ENCODE measurements at regions not wholly inside any gene's neighbourhood (a gene's known extent, or its start where the extent isn't known, plus 50 kb on each side); places are given as distances from the start of the nearest gene placed in this dataset.
"Not testable (repeated sequence)": the region's sequence is repeated elsewhere in the genome, so short reads cannot be mapped to it uniquely, and the experiment has no call there.

DNA sequence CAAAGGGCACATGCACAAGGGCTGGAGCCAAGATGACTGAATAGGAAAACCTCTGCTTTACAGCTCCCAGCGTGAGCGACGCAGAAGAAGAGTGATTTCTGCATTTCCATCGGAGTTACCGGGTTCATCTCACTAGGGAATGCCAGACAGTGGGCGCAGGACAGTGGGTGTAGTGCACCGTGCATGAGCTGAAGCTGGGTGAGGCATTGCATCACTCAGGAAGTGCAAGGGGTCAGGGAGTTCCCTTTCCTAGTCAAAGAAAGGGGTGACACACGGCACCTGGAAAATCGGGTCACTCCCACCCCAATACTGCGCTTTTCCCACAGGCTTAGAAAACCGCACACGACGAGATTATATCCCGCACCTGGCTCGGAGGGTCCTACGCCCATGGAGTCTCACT, 64.5 kb upstream of the HTR1E start:
- DNase-seq (ENCODE audit: low read depth in 4 of 4, low spot score in 1 of 4) = not testable (repeated sequence)

DNA sequence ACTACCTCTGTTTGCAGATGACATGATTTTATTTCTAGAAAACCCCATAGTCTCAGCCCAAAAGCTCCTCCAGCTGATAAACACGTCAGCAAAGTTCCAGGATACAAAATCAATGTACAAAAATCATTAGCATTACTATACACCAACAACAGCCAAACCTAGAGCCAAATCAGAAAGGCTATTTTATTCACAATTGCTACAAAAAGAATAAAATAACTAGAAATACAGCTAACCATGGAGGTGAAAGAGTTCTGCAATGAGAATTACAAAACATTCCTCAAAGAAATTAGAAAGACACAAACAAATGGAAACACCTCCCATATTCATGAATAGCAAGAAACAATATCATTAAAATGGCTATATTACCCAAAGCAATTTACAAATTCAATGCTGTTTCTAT, 65.6 kb upstream of the HTR1E start:
- no peak for DNase-seq (ENCODE audit: low read depth in 4 of 4, low spot score in 1 of 4)

DNA sequence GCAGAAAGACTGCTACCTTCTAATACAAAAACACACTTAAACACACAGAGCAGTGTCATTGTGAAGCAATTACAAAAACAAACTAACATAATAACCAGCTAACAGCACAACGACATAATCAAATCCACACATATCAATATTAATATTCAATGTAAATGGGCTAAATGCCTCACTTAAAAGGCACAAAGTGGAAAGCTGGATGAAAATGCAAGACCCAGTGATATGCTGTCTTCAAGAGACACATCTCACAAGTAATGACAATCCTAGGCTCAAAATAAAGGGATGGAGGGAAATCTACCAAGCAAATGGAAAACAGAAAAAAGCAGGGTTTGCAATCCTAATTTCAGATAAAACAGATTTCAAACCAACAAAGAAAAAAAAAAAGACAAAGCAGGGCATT, 67.8 kb upstream of the HTR1E start:
- no peak for DNase-seq (ENCODE audit: low read depth in 4 of 4, low spot score in 1 of 4)

DNA sequence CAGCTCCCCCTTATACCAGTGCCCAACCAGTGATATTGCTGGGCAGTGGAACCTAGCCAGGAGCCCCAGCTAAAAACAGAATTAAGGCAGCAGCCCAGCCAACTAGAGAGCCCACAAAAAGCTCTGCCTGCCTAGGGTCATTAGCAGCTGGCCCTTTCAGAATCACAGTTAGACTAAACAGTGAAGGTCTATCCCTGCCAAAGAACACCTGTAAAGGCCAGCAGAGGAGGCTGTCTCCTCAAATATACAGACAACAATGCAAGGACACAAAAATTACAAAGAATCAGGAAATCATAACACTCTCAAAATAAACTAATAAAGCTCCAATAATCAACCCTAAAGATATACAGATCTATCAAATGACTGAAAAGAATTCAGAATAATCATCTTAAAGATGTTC, 77.8 kb upstream of the HTR1E start:
- DNase-seq (ENCODE audit: low read depth in 4 of 4, low spot score in 1 of 4) = no peak

DNA sequence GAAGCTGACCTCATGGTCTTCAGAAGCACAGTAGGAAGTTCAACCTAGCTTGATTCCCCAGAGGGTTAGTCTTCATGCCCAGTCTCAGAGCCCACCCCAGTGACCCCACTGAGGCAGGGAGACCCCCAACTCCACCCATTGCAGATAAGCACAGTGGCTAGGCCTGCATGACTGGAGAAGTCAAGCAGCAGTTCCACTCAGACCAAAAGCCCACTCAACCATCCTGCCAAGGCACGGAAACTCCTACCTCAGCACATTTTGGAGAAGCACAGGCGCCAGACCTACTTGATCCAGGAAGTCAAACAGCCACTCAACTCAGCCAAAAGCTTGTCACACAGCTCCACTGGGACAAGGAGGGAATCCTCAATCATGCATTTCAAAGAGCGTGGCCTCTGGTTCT, 78.4 kb upstream of the HTR1E start:
- DNase-seq (ENCODE audit: low read depth in 4 of 4, low spot score in 1 of 4) = no peak

DNA sequence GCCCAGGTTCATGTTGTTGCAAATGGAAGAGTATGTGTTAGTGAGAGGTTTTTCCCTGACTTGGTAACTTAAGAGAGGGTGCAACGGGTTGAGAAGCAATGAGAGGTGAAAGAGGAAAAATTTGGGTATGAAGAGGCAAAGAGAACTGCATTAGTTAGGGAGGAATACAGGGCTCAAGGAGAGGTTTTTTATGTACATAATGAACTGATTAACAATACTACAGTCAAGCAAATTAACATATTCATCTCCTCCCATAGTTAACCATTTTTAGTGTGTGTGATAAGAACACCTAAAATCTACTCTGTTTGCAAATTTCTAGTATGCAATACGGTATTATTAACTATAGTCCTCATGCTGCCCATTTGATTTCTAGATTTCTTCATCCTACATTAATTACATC, 79.5 kb upstream of the HTR1E start:
- no peak for DNase-seq (ENCODE audit: low read depth in 4 of 4, low spot score in 1 of 4)

DNA sequence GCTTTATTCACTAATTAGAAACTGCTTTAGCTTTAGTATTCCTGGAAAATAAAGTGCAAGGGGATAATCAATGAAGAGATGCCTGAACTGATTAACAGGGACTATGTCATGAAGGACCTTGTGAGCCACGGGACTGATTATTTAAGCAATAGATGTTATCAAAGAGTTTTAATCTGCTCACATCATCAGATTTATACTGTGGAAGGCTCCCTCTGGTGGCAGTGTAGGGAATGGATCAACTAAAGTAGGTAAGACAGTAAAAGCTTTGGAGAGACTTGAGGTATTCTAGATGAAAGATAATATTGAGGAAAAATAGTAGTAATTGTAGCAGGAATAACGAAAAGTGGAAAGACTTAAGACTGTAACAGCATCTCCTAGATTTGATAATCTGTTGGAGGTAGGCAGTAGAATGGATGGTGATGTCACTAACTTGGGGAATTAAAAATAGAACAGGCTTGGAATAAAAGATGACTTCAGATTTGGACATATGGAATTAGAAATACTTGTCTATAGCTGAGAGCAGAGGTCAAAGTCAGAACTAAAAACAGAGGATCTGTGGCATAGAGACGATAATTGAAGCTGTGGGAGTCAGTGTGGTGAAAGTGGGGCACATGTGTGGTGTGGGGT, 80.3 kb upstream of the HTR1E start:
- peak in 1 of 4 experiments; percentile 7 for DNase-seq (ENCODE audit: low read depth in 4 of 4, low spot score in 1 of 4)

DNA sequence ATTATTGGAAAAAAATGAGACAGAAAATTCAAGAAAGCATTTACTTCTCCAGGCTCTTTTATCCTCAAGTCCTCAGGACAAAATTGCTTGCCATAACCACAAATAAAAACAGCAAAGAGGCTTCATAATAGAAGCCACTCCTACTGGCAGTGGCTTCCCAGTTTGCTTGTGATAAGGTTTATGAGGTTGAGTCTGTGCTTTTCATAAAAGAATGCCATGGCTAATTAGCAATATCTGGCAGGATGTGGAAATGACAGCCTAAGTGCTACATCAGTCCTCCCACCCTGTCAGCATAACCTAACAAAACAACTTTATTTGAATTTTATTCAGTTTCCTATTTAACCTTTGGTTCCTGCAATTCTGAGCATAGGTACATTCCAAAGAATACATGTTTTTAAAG, 80.9 kb upstream of the HTR1E start:
- DNase-seq (ENCODE audit: low read depth in 4 of 4, low spot score in 1 of 4) = no peak

DNA sequence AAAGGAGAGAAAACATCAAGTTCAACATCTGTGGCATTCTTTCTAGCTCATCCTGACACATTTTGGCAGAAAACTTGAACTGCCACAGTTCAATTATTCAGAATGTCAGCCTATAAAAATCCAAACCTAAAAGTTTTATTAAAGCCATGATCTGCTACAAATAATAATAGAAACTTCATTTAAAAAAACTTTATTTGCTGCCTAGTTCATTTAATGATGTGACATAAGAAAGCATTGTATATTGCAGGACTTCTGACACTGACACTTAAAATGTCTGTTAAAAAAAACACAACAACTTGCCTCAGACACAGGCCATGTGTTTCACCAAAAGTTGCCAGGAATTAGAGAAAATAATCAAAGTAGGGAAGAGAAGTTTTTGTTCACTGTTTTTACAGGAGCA, 88.3 kb upstream of the HTR1E start:
- DNase-seq (ENCODE audit: low read depth in 4 of 4, low spot score in 1 of 4) = no peak

DNA sequence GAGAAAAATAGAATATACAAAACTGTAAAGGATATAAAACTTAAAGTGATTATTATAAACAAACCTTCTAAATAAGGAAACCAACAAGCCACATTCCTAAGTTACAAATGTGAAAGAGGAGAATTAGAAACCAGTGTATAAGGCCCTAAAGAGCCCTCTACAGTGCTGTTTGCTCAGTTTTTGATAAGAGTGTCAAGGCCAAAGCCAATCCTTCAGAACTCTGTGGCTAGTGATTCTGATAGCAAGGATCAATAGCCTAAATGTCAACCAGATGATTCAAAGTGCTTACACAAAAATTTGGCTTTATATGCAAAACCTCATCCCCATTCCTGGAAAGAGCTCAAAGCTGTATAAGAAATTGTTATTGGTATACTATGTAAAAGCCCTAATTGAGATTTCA, 104.6 kb upstream of the HTR1E start:
- no peak for DNase-seq (ENCODE audit: low read depth in 4 of 4, low spot score in 1 of 4)

DNA sequence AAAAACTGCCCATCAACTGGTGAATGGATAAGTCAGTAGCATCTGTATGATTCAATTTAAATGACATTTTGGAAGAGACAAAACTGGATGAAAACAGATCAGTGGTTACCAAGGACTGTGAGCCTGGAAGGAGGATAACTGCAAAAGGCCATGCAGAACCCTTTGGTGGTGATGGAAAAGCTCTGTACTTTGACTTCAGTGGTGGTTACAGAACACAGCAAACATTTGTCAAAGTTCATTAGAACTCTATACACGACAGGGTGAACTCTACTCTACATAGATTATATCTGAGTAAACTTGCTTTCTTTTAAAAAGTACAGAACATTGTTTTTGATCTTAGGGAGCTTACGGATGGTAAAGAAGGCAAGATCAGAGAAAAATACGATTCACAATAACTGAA, 111.9 kb upstream of the HTR1E start:
- no peak for DNase-seq (ENCODE audit: low read depth in 4 of 4, low spot score in 1 of 4)

DNA sequence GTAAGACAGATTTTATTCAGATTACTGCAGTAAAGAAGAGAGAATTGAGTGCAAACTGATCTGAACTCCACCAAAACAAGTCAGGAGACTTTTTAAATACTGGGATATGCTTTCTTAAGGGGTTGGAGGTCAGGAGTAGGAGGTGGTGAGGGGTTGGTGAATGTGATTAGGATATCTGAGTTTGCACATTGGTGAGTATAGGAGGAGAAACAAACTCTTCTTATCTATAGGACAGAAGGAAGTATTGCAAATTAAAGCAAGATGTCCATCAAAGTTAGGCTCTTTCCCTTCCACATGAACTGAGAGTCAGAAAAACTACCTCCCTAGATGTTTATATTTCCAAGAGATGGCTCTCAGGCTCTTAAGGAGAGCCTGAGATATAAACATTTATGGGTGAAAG, 114.6 kb upstream of the HTR1E start:
- DNase-seq (ENCODE audit: low read depth in 4 of 4, low spot score in 1 of 4) = no peak

DNA sequence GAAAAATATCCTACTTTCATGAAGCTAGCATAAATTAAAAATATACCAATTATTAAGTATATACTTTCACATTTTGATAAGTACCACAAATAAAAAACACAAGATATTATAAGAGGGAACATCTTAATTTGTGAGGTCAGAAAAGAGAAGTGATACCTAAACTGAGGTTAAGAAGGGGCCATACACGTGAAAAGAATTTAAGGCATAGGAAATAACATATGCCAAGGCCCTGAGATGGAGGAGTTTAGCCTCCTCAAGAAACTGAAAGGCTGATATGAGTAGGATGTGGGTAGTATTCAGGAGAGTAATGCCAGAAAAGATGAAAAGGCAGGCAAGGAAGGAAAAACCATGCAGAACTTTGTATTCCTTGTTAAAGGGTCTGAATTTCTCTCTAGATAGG, 116.6 kb upstream of the HTR1E start:
- no peak for DNase-seq (ENCODE audit: low read depth in 4 of 4, low spot score in 1 of 4)

DNA sequence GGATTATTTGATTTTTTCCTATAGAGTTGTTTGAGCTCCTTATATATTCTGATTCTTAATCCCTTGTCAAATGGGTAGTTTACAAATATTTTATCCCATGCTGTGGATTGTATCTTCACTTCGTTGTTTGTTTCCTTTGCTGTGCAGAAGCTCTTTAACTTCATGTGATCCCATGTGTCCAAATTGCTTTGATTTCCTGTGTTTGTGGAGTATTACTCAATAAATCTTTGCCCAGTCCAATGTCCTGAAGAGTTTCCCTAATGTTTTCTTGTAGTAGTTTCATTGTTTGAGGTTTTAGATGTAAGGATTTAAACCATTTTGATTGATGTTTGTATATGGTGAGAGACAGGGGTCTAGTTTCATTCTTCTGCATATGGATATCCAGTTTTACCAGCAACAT, 143.7 kb upstream of the HTR1E start:
- DNase-seq (ENCODE audit: low read depth in 4 of 4, low spot score in 1 of 4) = no peak

DNA sequence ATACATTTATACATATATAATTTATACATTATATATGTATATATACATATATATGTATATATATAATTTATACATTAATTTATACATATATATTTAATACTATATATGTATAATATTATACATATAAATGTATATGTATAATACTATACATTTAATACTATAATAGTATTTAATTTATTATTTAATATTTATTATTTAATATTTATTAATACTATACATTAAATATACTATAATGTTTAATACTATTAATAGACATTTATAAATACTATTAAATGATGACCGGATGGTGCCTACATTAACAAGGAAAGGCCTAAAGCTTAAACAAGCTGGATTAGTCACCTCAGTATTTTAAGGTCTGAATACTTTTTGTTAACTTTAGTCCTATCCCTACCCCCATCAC, 145.9 kb upstream of the HTR1E start:
- no peak for DNase-seq (ENCODE audit: low read depth in 4 of 4, low spot score in 1 of 4)

DNA sequence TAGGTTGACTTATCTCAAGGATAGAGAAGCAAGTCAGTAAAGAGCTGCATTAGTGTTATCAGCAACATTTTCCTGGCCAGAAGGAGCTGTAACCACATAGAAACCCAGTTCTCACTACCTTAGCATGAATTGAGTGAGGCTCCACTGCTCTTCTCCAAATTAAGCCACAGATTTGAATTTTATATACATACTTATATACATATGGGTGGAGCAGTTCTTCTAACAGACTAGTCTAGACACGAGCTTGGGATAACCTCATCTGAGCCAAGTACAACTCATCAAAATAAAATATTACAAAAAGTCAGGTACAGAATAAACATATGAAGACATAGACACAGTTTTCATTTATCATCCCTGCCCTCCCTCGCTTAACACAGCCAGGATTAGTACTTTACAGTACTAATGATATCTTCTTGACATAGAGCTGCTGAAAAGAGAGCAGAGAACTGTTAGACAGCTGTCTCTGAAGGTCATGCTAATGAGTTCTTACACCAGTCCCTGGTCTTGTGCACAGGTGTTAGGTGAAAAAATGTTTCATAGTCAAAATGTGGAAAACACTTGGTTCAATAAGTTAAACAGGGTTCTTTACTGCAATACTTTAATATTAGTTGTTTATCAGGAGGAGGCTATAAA, 147.4 kb upstream of the HTR1E start:
- DNase-seq (ENCODE audit: low read depth in 4 of 4, low spot score in 1 of 4) = no peak

DNA sequence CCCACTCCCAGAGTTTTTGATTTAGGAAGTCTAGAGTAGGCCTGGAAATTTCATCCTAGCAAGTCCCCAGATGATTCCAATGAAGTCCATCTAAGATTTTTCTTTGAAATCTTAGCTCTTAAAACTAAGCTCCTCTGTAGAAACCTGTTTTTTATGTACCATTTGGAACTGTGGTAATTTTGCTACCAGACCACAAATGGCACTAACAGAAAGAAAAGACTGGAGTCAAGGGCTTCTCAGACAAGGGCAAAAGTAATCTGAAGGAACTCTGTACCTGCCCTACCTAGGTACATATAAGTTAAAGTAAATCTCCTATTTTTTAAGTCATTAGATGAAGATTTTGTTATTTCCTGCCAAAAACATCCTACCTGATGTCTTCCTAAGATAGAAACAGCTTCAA, 155.0 kb upstream of the HTR1E start:
- no peak for DNase-seq (ENCODE audit: low read depth in 4 of 4, low spot score in 1 of 4)

DNA sequence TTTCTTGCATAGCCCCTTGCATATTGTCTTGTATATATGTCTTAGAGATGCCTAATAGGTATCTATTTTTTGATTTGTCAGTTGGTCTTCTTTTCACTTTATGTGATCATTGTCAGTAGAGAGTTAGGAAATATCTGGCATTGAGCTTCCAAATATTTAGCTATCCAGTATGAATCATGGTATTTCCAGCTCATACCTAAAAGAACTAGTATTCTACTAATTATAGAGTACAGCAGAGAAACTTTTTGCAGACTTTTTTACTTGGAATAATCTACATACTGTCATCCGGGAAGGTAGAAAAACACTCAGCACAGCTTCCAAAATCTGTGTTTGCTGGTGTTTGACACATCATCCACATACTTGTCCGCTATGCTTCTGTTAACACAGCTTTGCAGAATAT, 156.4 kb upstream of the HTR1E start:
- DNase-seq (ENCODE audit: low read depth in 4 of 4, low spot score in 1 of 4) = no peak

DNA sequence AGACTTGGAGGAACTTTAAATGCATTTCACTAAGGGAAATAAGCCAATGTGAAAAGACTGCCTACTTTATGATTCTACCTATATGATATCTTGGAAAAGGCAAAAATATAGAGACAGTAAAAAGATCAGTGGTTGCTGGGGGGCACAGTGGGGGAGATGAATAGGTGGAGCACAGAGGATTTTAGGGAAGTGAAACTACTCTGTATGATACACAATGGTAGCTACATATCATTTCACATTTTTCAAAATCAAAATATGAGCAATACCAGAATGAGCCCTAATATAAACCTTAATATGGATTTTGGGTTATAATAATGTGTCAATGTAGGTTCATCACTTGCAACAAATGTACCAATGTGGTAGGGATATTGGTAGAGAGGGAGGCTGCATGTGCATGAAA, 161.4 kb upstream of the HTR1E start:
- DNase-seq (ENCODE audit: low read depth in 4 of 4, low spot score in 1 of 4) = no peak

DNA sequence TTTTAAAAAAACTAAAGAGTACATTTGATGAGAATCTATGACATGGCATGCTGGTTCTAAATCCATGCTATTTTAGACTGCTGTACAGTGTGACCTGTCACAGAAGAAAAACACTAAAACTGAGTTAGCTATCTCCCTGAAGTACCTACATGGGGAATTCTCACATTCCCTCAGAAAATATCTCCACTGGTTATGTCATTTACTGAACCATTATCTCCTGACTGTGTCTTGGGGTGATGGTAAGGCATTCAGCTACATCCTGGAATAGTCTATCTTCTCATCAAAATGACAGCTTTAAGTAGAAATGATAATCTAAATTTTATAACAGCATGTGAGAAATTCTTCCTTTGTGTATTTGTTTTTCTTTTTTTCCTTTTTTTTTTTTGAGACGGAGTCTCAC, 172.1 kb upstream of the HTR1E start:
- DNase-seq (ENCODE audit: low read depth in 4 of 4, low spot score in 1 of 4) = no peak

DNA sequence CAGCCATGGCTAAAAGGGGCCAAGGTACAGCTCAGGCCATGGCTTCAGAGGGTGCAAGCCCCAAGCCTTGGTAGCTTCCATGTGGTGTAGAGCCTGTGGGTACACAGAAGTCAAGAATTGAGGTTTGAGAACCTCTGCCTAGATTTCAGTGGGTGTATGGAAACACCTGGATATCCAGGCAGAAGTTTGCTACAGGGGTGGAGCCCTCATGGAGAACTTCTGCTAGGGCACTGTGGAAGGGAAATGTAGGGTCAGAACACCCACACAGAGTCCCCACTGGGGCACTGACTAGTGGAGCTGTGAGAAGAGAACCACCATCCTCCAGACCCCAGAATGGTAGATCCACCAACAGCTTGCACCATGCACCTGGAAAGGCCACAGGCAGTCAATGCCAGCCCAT, 177.4 kb upstream of the HTR1E start:
- not testable (repeated sequence) for DNase-seq (ENCODE audit: low read depth in 4 of 4, low spot score in 1 of 4)

DNA sequence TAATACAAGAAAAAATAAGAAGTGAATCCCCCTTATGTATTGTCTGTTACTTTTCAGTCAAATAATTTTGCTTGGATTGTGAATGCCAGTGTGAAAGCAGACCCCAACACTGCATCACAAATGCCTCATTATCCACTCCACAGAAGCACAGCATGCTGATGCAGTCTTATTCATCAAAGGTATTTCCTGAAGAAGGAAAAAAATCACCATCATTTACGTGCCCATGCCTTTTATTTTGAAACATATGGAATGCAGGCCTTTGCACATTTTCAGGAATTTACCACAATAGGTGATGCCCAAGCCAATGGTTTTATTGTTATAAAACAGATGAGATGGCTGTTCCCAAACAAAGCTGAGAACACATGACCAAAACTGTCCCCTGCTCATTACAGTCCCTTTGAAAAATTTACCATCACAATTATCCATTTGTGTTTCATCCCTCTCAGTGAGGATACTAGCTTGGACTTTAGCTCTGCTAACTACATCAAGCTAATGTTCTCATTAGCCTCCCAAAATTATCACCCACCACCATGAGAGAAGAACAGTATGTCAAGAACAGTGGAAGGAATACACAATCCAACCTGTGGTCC, 180.6 kb upstream of the HTR1E start:
- DNase-seq (ENCODE audit: low read depth in 4 of 4, low spot score in 1 of 4) = no peak

DNA sequence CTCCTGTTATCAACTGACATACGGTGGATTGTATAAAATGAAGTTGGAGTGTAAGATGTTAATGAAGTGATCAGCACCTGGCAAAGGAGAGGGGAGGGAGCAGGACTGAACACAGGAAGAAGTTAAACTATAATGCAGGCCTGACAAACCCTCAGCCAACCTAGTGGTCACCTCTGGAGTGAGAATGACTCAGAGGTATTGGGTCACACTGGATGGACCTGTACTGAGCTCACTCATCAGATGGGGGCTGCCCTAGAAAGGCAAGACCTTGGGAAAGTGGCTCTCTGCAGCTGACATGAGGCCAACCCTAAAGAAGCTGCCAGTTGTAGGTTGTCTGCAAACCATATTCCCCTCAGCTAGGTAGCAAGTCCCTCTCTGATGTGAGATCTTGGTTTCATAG, 193.3 kb upstream of the HTR1E start:
- no peak for DNase-seq (ENCODE audit: low read depth in 4 of 4, low spot score in 1 of 4)
